Suprapubic skin (tissue), 4 donors: ENCODE measurements at regions not wholly inside any gene's neighbourhood (a gene's known extent, or its start where the extent isn't known, plus 50 kb on each side); places are given as distances from the start of the nearest gene placed in this dataset.

ENCODE experiments used
- DNase-seq, 2 donors: peaks; one replicate each; pipeline ENCODE4 v3.0.0-alpha.2; 2019; ENCODE audit warnings: low spot score in 2 of 2
- H3K27ac ChIP-seq: fragments of 200-600 bp; sonication (generic); one replicate; pipeline ENCODE4 v1.5.1; 2019
- H3K27me3 ChIP-seq: fragments of 200-600 bp; sonication (generic); one replicate; pipeline ENCODE4 v1.5.1; 2019
- H3K36me3 ChIP-seq: fragments of 200-600 bp; sonication (generic); one replicate; pipeline ENCODE4 v1.5.1; 2019
- H3K4me1 ChIP-seq: fragments of 200-600 bp; sonication (generic); one replicate; pipeline ENCODE4 v1.5.1; 2019
- H3K4me3 ChIP-seq: fragments of 200-600 bp; sonication (generic); one replicate; pipeline ENCODE4 v1.5.1; 2019; ENCODE audit warnings: mild to moderate bottlenecking
- H3K9me3 ChIP-seq: fragments of 200-600 bp; sonication (generic); one replicate; pipeline ENCODE4 v1.5.1; 2019
- EP300 ChIP-seq: sonication (generic); formaldehyde crosslinking; IDR thresholded peaks from one replicate; pipeline ENCODE4 v1.6.1; 2017; ENCODE audit warnings: antibody characterized with exemption
- POLR2A ChIP-seq, 2 donors: fragments of 450-650 bp; IDR thresholded peaks; one replicate each; pipeline ENCODE4 v1.6.1; 2017; ENCODE audit warnings: antibody characterized with exemption in 2 of 2, mild to moderate bottlenecking in 2 of 2, moderate library complexity in 2 of 2
- POLR2AphosphoS5 ChIP-seq, 3 donors: sonication (generic); formaldehyde crosslinking; IDR thresholded peaks; one replicate each; pipeline ENCODE4 v1.6.1; 2017; ENCODE audit warnings: antibody characterized with exemption in 3 of 3
- WGBS: methylation state at CpG from one replicate; pipeline ENCODE4 v1.1.5; 2018; 5-methylcytosine and 5-hydroxymethylcytosine counted together
- TF ChIP-seq, protein P1 (sequence below), 2 donors: fragments of 200-600 bp in 1 of 2; fragments of 450-650 bp in 1 of 2; sonication (generic) in 1 of 2; IDR thresholded peaks; one replicate each; pipeline ENCODE4 v1.5.1; 2016 to 2019; ENCODE audit warnings: antibody characterized with exemption in 2 of 2, mild to moderate bottlenecking in 1 of 2, moderate library complexity in 1 of 2

GRCh38 chr18:55106466-55106865, 147.2 kb upstream of the CCDC68 start:
- no peak overlapping the region for H3K27ac ChIP-seq
- no peaks in the 10 kb centered on the region for H3K9me3 ChIP-seq
- H3K4me3 ChIP-seq = no peak overlapping the region
- no peaks in the 10 kb centered on the region for H3K36me3 ChIP-seq
- no peaks in the 10 kb centered on the region for H3K27me3 ChIP-seq
- WGBS = 44% methylated on average over 2 of the region's 2 CpGs
- TF ChIP-seq POLR2AphosphoS5 (IDR thresholded peaks at IDR 0.05) = no peak
- no peak for TF ChIP-seq POLR2A (IDR thresholded peaks at IDR 0.05)
- TF ChIP-seq EP300 = no peak
- TF ChIP-seq, protein P1, sequence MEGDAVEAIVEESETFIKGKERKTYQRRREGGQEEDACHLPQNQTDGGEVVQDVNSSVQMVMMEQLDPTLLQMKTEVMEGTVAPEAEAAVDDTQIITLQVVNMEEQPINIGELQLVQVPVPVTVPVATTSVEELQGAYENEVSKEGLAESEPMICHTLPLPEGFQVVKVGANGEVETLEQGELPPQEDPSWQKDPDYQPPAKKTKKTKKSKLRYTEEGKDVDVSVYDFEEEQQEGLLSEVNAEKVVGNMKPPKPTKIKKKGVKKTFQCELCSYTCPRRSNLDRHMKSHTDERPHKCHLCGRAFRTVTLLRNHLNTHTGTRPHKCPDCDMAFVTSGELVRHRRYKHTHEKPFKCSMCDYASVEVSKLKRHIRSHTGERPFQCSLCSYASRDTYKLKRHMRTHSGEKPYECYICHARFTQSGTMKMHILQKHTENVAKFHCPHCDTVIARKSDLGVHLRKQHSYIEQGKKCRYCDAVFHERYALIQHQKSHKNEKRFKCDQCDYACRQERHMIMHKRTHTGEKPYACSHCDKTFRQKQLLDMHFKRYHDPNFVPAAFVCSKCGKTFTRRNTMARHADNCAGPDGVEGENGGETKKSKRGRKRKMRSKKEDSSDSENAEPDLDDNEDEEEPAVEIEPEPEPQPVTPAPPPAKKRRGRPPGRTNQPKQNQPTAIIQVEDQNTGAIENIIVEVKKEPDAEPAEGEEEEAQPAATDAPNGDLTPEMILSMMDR (IDR thresholded peaks at IDR 0.05) = no peak
- H3K4me1 ChIP-seq = no peaks in the 10 kb centered on the region
- no peak for DNase-seq

- no peaks in the 10 kb centered on the region for H3K9me3 ChIP-seq
- no peaks in the 10 kb centered on the region for H3K36me3 ChIP-seq
- no peaks in the 10 kb centered on the region for H3K4me1 ChIP-seq
- no peak overlapping the region for H3K27ac ChIP-seq
- WGBS = 67% methylated on average over 2 of the region's 2 CpGs
- H3K4me3 ChIP-seq = no peak overlapping the region
- DNase-seq = no peak
- TF ChIP-seq POLR2A (IDR thresholded peaks at IDR 0.05) (no peak), POLR2AphosphoS5 (IDR thresholded peaks at IDR 0.05) (no peak), EP300 (no peak)
- TF ChIP-seq, protein P1 (IDR thresholded peaks at IDR 0.05) = no peak
- no peaks in the 10 kb centered on the region for H3K27me3 ChIP-seq
Measured at GRCh38 chr18:55105873-55106272, 146.6 kb upstream of the CCDC68 start.

GRCh38 chr18:55102958-55103456, 143.7 kb upstream of the CCDC68 start:
- 92% methylated on average over 3 of the region's 3 CpGs for WGBS
- Histone ChIP-seq H3K27ac (no peak overlapping the region), H3K9me3 (no peaks in the 10 kb centered on the region), H3K36me3 (no peaks in the 10 kb centered on the region), H3K27me3 (no peaks in the 10 kb centered on the region), H3K4me3 (no peak overlapping the region), H3K4me1 (no peaks in the 10 kb centered on the region)
- TF ChIP-seq POLR2AphosphoS5 (IDR thresholded peaks at IDR 0.05) (no peak), EP300 (no peak), POLR2A (IDR thresholded peaks at IDR 0.05) (no peak)
- TF ChIP-seq, protein P1 (IDR thresholded peaks at IDR 0.05) = no peak
- DNase-seq = no peak

- DNase-seq = no peak
- Histone ChIP-seq H3K36me3 (no peaks in the 10 kb centered on the region), H3K9me3 (no peaks in the 10 kb centered on the region), H3K27me3 (no peaks in the 10 kb centered on the region), H3K27ac (no peak overlapping the region), H3K4me3 (no peak overlapping the region), H3K4me1 (no peaks in the 10 kb centered on the region)
- no peak for TF ChIP-seq POLR2AphosphoS5 (IDR thresholded peaks at IDR 0.05)
- no peak for TF ChIP-seq POLR2A (IDR thresholded peaks at IDR 0.05)
- TF ChIP-seq, protein P1 (IDR thresholded peaks at IDR 0.05) = no peak
- no peak for TF ChIP-seq EP300
- 73% methylated on average over 3 of the region's 3 CpGs for WGBS
Measured at GRCh38 chr18:55102501-55102900, 143.2 kb upstream of the CCDC68 start.

- TF ChIP-seq POLR2AphosphoS5 (IDR thresholded peaks at IDR 0.05) (no peak), POLR2A (IDR thresholded peaks at IDR 0.05) (no peak), EP300 (no peak)
- TF ChIP-seq, protein P1 (IDR thresholded peaks at IDR 0.05) = no peak
- Histone ChIP-seq H3K9me3 (no peaks in the 10 kb centered on the region), H3K27me3 (no peaks in the 10 kb centered on the region), H3K4me1 (no peaks in the 10 kb centered on the region), H3K4me3 (no peak overlapping the region), H3K36me3 (no peaks in the 10 kb centered on the region), H3K27ac (no peak overlapping the region)
- no peak for DNase-seq
- WGBS = 91% methylated on average over 2 of the region's 2 CpGs
Measured at GRCh38 chr18:55101458-55101824, 142.2 kb upstream of the CCDC68 start.
